Esophagus muscularis mucosa (tissue), 3 donors: ENCODE measurements at regions not wholly inside any gene's neighbourhood (a gene's known extent, or its start where the extent isn't known, plus 50 kb on each side); places are given as distances from the start of the nearest gene placed in this dataset.

Experiments used
- POLR2A ChIP-seq: fragments of 450-650 bp; IDR thresholded peaks from one replicate; pipeline ENCODE4 v1.6.1; 2017; ENCODE audit warnings: antibody characterized with exemption, moderate library complexity, mild to moderate bottlenecking, low read depth
- POLR2AphosphoS5 ChIP-seq, 2 donors: sonication (generic); formaldehyde crosslinking; IDR thresholded peaks; one replicate each; pipeline ENCODE4 v1.6.1; 2017; ENCODE audit warnings: antibody characterized with exemption in 2 of 2
- TF ChIP-seq, protein P1 (sequence below), 3 experiments: fragments of 200-600 bp in 2 of 3; fragments of 450-650 bp in 1 of 3; sonication (generic) in 2 of 3; IDR thresholded peaks; one replicate each; pipeline ENCODE4 v1.5.1; 2017 to 2019; ENCODE audit warnings: antibody characterized with exemption in 3 of 3, mild to moderate bottlenecking in 2 of 3, moderate library complexity in 1 of 3

DNA sequence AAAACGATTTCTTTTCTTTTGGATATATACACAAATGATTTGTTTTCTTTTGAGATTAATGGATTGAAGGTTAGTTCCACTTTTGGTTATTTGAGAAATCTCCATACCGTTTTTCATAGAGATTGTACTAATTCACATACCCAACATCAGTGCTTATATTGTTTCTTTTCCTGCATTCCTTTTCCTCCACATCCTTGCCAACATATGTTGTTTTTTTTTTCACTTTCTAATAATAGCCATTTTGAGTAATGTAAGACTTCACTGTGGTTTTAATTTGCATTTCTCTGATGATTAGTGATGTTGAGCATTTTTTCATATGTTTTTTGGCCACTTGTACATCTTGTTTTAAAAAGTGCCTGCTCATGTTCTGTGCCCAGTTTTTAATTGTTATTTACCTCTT, 846.4 kb upstream of the EYS start:
- TF ChIP-seq POLR2A: no peak
- no peak for TF ChIP-seq POLR2AphosphoS5 (IDR thresholded peaks at IDR 0.05)
- TF ChIP-seq, protein P1, sequence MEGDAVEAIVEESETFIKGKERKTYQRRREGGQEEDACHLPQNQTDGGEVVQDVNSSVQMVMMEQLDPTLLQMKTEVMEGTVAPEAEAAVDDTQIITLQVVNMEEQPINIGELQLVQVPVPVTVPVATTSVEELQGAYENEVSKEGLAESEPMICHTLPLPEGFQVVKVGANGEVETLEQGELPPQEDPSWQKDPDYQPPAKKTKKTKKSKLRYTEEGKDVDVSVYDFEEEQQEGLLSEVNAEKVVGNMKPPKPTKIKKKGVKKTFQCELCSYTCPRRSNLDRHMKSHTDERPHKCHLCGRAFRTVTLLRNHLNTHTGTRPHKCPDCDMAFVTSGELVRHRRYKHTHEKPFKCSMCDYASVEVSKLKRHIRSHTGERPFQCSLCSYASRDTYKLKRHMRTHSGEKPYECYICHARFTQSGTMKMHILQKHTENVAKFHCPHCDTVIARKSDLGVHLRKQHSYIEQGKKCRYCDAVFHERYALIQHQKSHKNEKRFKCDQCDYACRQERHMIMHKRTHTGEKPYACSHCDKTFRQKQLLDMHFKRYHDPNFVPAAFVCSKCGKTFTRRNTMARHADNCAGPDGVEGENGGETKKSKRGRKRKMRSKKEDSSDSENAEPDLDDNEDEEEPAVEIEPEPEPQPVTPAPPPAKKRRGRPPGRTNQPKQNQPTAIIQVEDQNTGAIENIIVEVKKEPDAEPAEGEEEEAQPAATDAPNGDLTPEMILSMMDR (IDR thresholded peaks at IDR 0.05): no peak
